ENCODE measurements at regions not wholly inside any gene's neighbourhood (a gene's known extent, or its start where the extent isn't known, plus 50 kb on each side); places are given as distances from the start of the nearest gene placed in this dataset.

DNA sequence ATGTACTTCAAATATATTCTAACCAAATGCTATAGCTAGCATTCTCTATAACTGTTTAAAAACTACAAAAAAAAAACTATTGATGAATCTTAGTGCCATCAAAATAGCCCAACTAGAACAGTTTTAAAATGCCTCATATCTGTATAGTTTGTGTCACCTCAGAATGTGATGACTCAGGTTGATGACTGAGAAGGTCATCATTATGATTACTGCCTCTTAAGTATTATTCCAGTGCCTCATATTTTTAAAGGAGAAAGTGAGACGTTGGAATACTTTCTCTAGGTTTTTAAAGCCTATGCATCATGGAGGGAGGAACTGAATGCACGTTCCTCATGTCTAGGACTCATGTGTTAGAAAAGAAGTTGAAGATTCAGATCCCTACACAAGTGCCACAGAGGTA lies 88.2 kb downstream of the TMA16 start:
- Histone ChIP-seq H3K36me3 (ENCODE audit: control insufficient read depth in 4 of 4, insufficient read depth in 4 of 4, low read length in 3 of 4) (no peaks in the 10 kb centered on the region), H3K4me1 (ENCODE audit: control extremely low read depth in 1 of 4, control insufficient read depth in 4 of 4, insufficient read depth in 4 of 4, low read length in 3 of 4) (peaks cover 0 to 5% (median 0%) of the 10 kb centered on the region in 4 experiments), H3K27me3 (replicated peaks in 2 of 5; ENCODE audit: control insufficient read depth in 4 of 5, insufficient read depth in 5 of 5, low read length in 4 of 5) (no peaks in the 10 kb centered on the region), H3K27ac (ENCODE audit: insufficient read depth in 1 of 2, low read depth in 1 of 2, low read length in 2 of 2, poor library complexity in 1 of 2, severe bottlenecking in 2 of 2) (no peak overlapping the region), H3K9me3 (ENCODE audit: control extremely low read depth in 1 of 5, control insufficient read depth in 4 of 5, insufficient read depth in 2 of 5, low read depth in 1 of 5, low read length in 4 of 5) (peaks cover 0 to 6% (median 0%) of the 10 kb centered on the region in 5 experiments), H3K4me3 (ENCODE audit: control insufficient read depth in 1 of 7, extremely low read depth in 1 of 7, insufficient read depth in 4 of 7, low read depth in 2 of 7, low read length in 6 of 7) (no peak overlapping the region)
- WGBS (ENCODE audit: insufficient coverage) = 100% methylated on average over 1 of the region's 2 CpGs
- ChIA-PET CTCF (no interaction called here), POLR2A (no interaction called here)
- no peak for DNase-seq

DNA sequence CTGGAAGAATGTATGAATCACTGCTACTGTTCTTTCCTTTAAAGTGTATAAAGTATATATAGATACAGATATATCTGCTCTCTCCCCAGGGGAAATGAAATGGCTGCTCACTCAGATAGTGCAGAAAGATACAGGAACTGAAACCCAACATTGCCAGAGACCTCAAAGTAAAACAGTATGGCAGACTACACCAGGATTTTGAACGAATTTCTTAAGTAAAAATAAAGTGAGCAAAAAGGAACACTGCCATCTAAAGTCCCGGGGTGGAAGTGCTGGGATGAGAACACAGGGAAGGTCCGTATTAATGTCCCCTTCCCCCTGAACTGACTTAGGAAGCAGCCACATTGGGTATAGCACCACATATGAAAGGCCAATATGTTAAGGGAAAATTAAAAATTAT lies 93.4 kb downstream of the TMA16 start:
- DNase-seq = peak in 1 of 3 donors; percentile 30
- CTCF ChIA-PET = interaction anchor here (0.7 to 1.5 kb wide), 2 partner anchors 21 to 23 kb away, joined by 3 to 4 read pairs; no protein-coding TSS in a partner anchor
- H3K27ac ChIP-seq (ENCODE audit: insufficient read depth in 1 of 2, low read depth in 1 of 2, low read length in 2 of 2, poor library complexity in 1 of 2, severe bottlenecking in 2 of 2) = no peak overlapping the region

DNA sequence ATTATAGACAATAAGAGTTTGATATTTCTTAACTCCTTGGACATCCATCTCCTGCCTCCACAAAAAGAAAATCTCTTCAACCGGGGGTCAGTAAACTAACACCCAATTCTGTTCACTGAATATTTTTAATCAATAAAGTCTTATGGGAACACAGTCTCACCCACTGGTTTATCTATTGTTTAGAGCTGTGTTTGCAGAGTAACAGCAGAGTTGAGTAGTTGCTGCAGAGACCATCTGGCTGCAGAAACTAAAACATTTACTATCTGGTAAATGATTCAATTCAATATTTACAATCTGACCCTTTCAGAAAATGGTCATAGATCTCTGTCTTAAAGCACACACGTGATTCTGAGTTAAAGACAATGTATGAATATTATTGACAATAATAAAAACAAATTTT lies 94.0 kb downstream of the TMA16 start:
- Histone ChIP-seq H3K4me3 (ENCODE audit: control insufficient read depth in 1 of 7, extremely low read depth in 1 of 7, insufficient read depth in 4 of 7, low read depth in 2 of 7, low read length in 6 of 7) (no peak overlapping the region), H3K27ac (ENCODE audit: insufficient read depth in 1 of 2, low read depth in 1 of 2, low read length in 2 of 2, poor library complexity in 1 of 2, severe bottlenecking in 2 of 2) (no peak overlapping the region), H3K9me3 (ENCODE audit: control extremely low read depth in 1 of 5, control insufficient read depth in 4 of 5, insufficient read depth in 2 of 5, low read depth in 1 of 5, low read length in 4 of 5) (peaks cover 0 to 5% (median 0%) of the 10 kb centered on the region in 5 experiments), H3K27me3 (replicated peaks in 2 of 5; ENCODE audit: control insufficient read depth in 4 of 5, insufficient read depth in 5 of 5, low read length in 4 of 5) (no peaks in the 10 kb centered on the region), H3K4me1 (ENCODE audit: control extremely low read depth in 1 of 4, control insufficient read depth in 4 of 4, insufficient read depth in 4 of 4, low read length in 3 of 4) (peaks cover 8 to 36% (median 17%) of the 10 kb centered on the region in 4 experiments), H3K36me3 (ENCODE audit: control insufficient read depth in 4 of 4, insufficient read depth in 4 of 4, low read length in 3 of 4) (no peaks in the 10 kb centered on the region)
- POLR2A ChIA-PET = no interaction called here
- CTCF ChIA-PET = interaction anchor here (1.0 kb wide), 1 partner anchor 91 kb away, joined by 5 read pairs; no protein-coding TSS in a partner anchor
- no peak for DNase-seq
- no CpG with 5 or more reads among the region's 2 CpGs for WGBS (ENCODE audit: insufficient coverage)

More for the DNA sequence above, 93.4 kb downstream of the TMA16 start:
- Histone ChIP-seq H3K36me3 (ENCODE audit: control insufficient read depth in 4 of 4, insufficient read depth in 4 of 4, low read length in 3 of 4) (no peaks in the 10 kb centered on the region), H3K9me3 (ENCODE audit: control extremely low read depth in 1 of 5, control insufficient read depth in 4 of 5, insufficient read depth in 2 of 5, low read depth in 1 of 5, low read length in 4 of 5) (peaks cover 0 to 5% (median 0%) of the 10 kb centered on the region in 5 experiments), H3K27me3 (replicated peaks in 2 of 5; ENCODE audit: control insufficient read depth in 4 of 5, insufficient read depth in 5 of 5, low read length in 4 of 5) (no peaks in the 10 kb centered on the region), H3K4me3 (ENCODE audit: control insufficient read depth in 1 of 7, extremely low read depth in 1 of 7, insufficient read depth in 4 of 7, low read depth in 2 of 7, low read length in 6 of 7) (no peak overlapping the region), H3K4me1 (ENCODE audit: control extremely low read depth in 1 of 4, control insufficient read depth in 4 of 4, insufficient read depth in 4 of 4, low read length in 3 of 4) (peaks cover 8 to 30% (median 16%) of the 10 kb centered on the region in 4 experiments)
- WGBS (ENCODE audit: insufficient coverage) = 92% methylated on average over 2 of the region's 3 CpGs
- POLR2A ChIA-PET = no interaction called here

DNA sequence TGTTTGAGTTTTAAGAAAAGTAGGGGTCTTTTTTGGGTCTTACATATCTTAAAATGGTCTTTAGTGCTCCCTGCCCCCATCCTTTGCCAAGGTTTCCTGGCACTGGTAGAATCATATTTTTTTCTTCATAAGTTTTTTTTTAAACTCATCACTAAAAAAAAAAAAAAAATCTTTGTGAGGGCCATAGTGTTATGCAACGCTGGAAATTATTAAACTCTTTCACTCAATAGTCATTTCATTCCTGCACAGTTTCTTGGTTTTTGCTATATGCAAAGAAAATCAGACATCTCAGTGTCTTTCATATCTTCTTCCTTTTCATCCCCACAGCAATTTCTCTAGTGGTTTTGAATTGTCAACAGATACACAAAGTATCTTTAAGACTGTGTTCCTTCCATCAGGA lies 95.6 kb downstream of the TMA16 start:
- H3K27me3 ChIP-seq (replicated peaks in 2 of 5; ENCODE audit: control insufficient read depth in 4 of 5, insufficient read depth in 5 of 5, low read length in 4 of 5) = no peaks in the 10 kb centered on the region
- peaks cover 8 to 40% (median 18%) of the 10 kb centered on the region in 4 experiments for H3K4me1 ChIP-seq (ENCODE audit: control extremely low read depth in 1 of 4, control insufficient read depth in 4 of 4, insufficient read depth in 4 of 4, low read length in 3 of 4)
- H3K4me3 ChIP-seq (ENCODE audit: control insufficient read depth in 1 of 7, extremely low read depth in 1 of 7, insufficient read depth in 4 of 7, low read depth in 2 of 7, low read length in 6 of 7) = no peak overlapping the region
- WGBS (ENCODE audit: insufficient coverage) = 83% methylated on average over 1 of the region's 1 CpG
- CTCF ChIA-PET = interaction anchor here (1.0 kb wide), 1 partner anchor 42 kb away, joined by 3 read pairs; no protein-coding TSS in a partner anchor
- H3K27ac ChIP-seq (ENCODE audit: insufficient read depth in 1 of 2, low read depth in 1 of 2, low read length in 2 of 2, poor library complexity in 1 of 2, severe bottlenecking in 2 of 2) = no peak overlapping the region
- POLR2A ChIA-PET = no interaction called here
- peaks cover 0 to 5% (median 0%) of the 10 kb centered on the region in 5 experiments for H3K9me3 ChIP-seq (ENCODE audit: control extremely low read depth in 1 of 5, control insufficient read depth in 4 of 5, insufficient read depth in 2 of 5, low read depth in 1 of 5, low read length in 4 of 5)
- no peaks in the 10 kb centered on the region for H3K36me3 ChIP-seq (ENCODE audit: control insufficient read depth in 4 of 4, insufficient read depth in 4 of 4, low read length in 3 of 4)
- no peak for DNase-seq

DNA sequence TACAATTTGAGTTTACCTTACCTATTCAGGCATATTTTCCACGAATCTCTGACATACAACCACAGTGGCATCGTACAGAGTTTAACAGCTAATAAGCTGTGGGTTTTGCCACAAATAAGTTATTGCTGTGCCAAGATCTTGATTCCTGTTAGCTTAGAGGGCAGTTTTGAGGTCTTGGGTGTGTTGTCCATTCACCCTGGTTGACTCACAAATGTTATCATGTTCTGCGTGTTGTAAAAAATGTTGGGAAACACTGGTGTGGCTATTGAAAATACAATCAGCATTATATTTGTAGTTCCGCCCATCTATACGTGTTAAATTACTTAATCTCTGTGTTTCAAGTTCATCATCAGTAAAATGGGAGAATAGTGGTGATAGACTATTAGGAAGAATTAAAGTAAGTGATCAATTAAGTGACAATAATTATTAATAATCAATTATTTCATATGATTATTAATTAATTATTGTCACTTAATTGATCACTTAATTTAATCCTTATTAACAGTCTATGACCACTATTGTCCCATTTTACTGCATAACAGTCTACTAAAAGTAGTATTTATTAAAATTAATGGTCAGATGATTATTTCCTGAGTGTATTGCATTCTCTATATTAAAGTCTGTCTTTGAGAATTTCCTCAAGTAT lies 96.3 kb downstream of the TMA16 start:
- peaks cover 8 to 40% (median 18%) of the 10 kb centered on the region in 4 experiments for H3K4me1 ChIP-seq (ENCODE audit: control extremely low read depth in 1 of 4, control insufficient read depth in 4 of 4, insufficient read depth in 4 of 4, low read length in 3 of 4)
- peaks cover 0 to 5% (median 0%) of the 10 kb centered on the region in 5 experiments for H3K9me3 ChIP-seq (ENCODE audit: control extremely low read depth in 1 of 5, control insufficient read depth in 4 of 5, insufficient read depth in 2 of 5, low read depth in 1 of 5, low read length in 4 of 5)
- no peak overlapping the region for H3K27ac ChIP-seq (ENCODE audit: insufficient read depth in 1 of 2, low read depth in 1 of 2, low read length in 2 of 2, poor library complexity in 1 of 2, severe bottlenecking in 2 of 2)
- no peaks in the 10 kb centered on the region for H3K27me3 ChIP-seq (replicated peaks in 2 of 5; ENCODE audit: control insufficient read depth in 4 of 5, insufficient read depth in 5 of 5, low read length in 4 of 5)
- no peaks in the 10 kb centered on the region for H3K36me3 ChIP-seq (ENCODE audit: control insufficient read depth in 4 of 4, insufficient read depth in 4 of 4, low read length in 3 of 4)
- no peak overlapping the region for H3K4me3 ChIP-seq (ENCODE audit: control insufficient read depth in 1 of 7, extremely low read depth in 1 of 7, insufficient read depth in 4 of 7, low read depth in 2 of 7, low read length in 6 of 7)
- 50% methylated on average over 2 of the region's 5 CpGs for WGBS (ENCODE audit: insufficient coverage)
- ChIA-PET CTCF (interaction anchor here (1.0 to 1.3 kb wide), 2 partner anchors 16 to 43 kb away, joined by 3 to 4 read pairs; no protein-coding TSS in a partner anchor), POLR2A (no interaction called here)
- DNase-seq = no peak

DNA sequence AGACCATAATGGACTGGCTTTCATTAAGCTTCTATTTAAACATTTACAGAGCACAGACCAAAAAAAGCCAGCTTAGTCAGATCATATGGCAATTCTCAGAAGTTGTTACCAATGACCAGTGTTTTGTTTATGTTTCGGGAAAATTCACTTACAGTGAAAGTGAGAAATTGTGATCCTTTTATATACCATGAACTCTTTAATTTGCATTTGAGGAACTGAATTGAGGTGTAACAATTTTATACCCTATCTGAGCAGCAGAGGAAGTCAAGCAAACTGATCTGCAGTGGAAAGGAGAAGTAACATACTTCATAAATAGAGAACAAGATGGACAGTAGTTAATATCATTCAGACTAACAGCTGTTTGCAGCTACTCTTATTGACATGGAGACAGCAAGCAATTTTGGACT lies 97.1 kb downstream of the TMA16 start:
- no peaks in the 10 kb centered on the region for H3K36me3 ChIP-seq (ENCODE audit: control insufficient read depth in 4 of 4, insufficient read depth in 4 of 4, low read length in 3 of 4)
- no CpG with 5 or more reads among the region's 1 CpG for WGBS (ENCODE audit: insufficient coverage)
- H3K4me1 ChIP-seq (ENCODE audit: control extremely low read depth in 1 of 4, control insufficient read depth in 4 of 4, insufficient read depth in 4 of 4, low read length in 3 of 4) = peaks cover 8 to 43% (median 18%) of the 10 kb centered on the region in 4 experiments
- H3K9me3 ChIP-seq (ENCODE audit: control extremely low read depth in 1 of 5, control insufficient read depth in 4 of 5, insufficient read depth in 2 of 5, low read depth in 1 of 5, low read length in 4 of 5) = peaks cover 0 to 5% (median 0%) of the 10 kb centered on the region in 5 experiments
- no peaks in the 10 kb centered on the region for H3K27me3 ChIP-seq (replicated peaks in 2 of 5; ENCODE audit: control insufficient read depth in 4 of 5, insufficient read depth in 5 of 5, low read length in 4 of 5)
- peak overlapping the region in 1 of 7 experiments; percentile 28 for H3K4me3 ChIP-seq (ENCODE audit: control insufficient read depth in 1 of 7, extremely low read depth in 1 of 7, insufficient read depth in 4 of 7, low read depth in 2 of 7, low read length in 6 of 7)
- H3K27ac ChIP-seq (ENCODE audit: insufficient read depth in 1 of 2, low read depth in 1 of 2, low read length in 2 of 2, poor library complexity in 1 of 2, severe bottlenecking in 2 of 2) = no peak overlapping the region
- ChIA-PET CTCF (interaction anchor here (0.8 to 1.6 kb wide), 4 partner anchors 16 to 108 kb away, joined by 3 to 4 read pairs (median 4); no protein-coding TSS in a partner anchor), POLR2A (no interaction called here)
- peak; percentile 44 to 92 (median 83) for DNase-seq

DNA sequence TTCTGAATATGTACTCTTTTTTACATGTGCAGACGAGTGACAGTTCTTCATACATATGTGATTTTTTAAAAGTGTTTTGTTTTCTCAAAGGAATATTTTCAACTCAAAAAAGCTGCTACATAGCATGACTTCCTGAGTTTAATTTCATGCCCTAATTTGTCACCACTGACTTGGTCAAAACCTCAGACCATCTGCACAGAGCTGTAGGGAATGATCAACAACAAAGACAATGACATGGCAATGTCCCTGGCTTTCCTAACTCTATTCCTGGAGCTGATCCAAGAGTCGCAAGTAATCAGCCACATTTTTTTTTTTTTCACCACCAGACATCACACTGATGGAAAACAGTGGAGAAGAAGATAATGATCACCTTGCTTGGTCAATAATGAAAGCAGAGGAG lies 97.7 kb downstream of the TMA16 start:
- CTCF ChIA-PET = interaction anchor here (0.8 to 1.6 kb wide), 5 partner anchors 15 to 109 kb away, joined by 3 to 4 read pairs (median 3); no protein-coding TSS in a partner anchor
- Histone ChIP-seq H3K4me1 (ENCODE audit: control extremely low read depth in 1 of 4, control insufficient read depth in 4 of 4, insufficient read depth in 4 of 4, low read length in 3 of 4) (peaks cover 8 to 43% (median 18%) of the 10 kb centered on the region in 4 experiments), H3K27me3 (replicated peaks in 2 of 5; ENCODE audit: control insufficient read depth in 4 of 5, insufficient read depth in 5 of 5, low read length in 4 of 5) (no peaks in the 10 kb centered on the region), H3K27ac (ENCODE audit: insufficient read depth in 1 of 2, low read depth in 1 of 2, low read length in 2 of 2, poor library complexity in 1 of 2, severe bottlenecking in 2 of 2) (peak overlapping the region in 1 of 2 experiments; percentile 45), H3K4me3 (ENCODE audit: control insufficient read depth in 1 of 7, extremely low read depth in 1 of 7, insufficient read depth in 4 of 7, low read depth in 2 of 7, low read length in 6 of 7) (peak overlapping the region in 3 of 7 experiments; percentile 4 to 31 (median 28)), H3K36me3 (ENCODE audit: control insufficient read depth in 4 of 4, insufficient read depth in 4 of 4, low read length in 3 of 4) (no peaks in the 10 kb centered on the region), H3K9me3 (ENCODE audit: control extremely low read depth in 1 of 5, control insufficient read depth in 4 of 5, insufficient read depth in 2 of 5, low read depth in 1 of 5, low read length in 4 of 5) (peaks cover 0 to 4% (median 0%) of the 10 kb centered on the region in 5 experiments)
- WGBS (ENCODE audit: insufficient coverage) = no CpG with 5 or more reads among the region's 2 CpGs
- POLR2A ChIA-PET = no interaction called here
- DNase-seq = peak in 2 of 3 donors; percentile 29 to 44

Measured in common myeloid progenitor, CD34-positive (primary cell).